ENCODE measurements at regions not wholly inside any gene's neighbourhood (a gene's known extent, or its start where the extent isn't known, plus 50 kb on each side); places are given as distances from the start of the nearest gene placed in this dataset.
A peak's percentile ranks its signal among the peaks of the same experiment; 100 is the strongest.

DNA sequence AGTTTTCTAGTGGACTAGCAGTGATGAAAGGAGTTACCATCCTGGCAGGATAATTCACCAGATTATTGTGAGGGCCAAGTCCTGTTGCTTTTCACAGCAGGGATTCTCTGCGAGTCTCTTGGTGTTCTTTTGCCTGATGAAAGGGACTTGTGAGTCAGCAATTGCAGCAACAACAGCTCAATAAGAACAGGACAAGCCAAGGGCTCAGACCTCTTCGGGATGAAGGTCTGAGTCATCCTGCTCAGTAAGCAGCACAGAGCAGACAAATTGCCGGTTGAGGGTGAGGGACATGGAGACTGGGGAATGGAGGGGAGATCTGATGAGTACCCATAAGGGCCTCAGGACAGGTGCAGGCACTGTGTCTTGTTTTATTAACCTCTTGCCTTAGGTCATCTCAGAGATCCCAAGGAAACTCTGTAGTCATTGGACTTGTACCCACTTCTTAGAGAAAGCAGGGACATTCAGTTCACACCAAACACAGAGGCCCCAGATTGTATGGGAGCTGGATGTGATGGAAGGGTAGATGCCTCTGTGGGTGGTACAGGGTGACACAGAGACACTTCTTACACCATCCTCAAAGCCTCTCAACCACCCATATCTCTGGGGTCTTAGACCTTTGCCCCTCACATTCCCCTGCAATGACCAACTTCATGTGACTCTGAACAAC, 173.8 kb upstream of the TLE3 start:
- no TSS peak for BruUV-seq (replicated peaks)
- Histone ChIP-seq H3K27ac (ENCODE audit: insufficient read depth, low read length) (no peak overlapping the region), H4K91ac (ENCODE audit: insufficient read depth, low read depth, low read length) (no peak overlapping the region), H3K4me2 (ENCODE audit: low read depth, low read length) (no peak overlapping the region), H2AK9ac (replicated peaks; ENCODE audit: low read depth, low read length, poor library complexity) (peak overlapping the region; percentile 32), H3K27me3 (ENCODE audit: control insufficient read depth, insufficient read depth, low read length) (peaks cover 24% of the 10 kb centered on the region), H2BK5ac (ENCODE audit: low read depth, low read length, poor library complexity, severe bottlenecking) (no peak overlapping the region), H3K18ac (ENCODE audit: low read depth, low read length) (no peak overlapping the region), H3K9me3 (ENCODE audit: control insufficient read depth, insufficient read depth, low read length) (no peaks in the 10 kb centered on the region), H4K5ac (ENCODE audit: low read depth, low read length) (no peak overlapping the region), H3K4ac (ENCODE audit: low read depth, low read length) (no peak overlapping the region; the same call in 1 of the 2 replicates), H3K14ac (replicated peaks; ENCODE audit: low read depth, low read length) (no peak overlapping the region), H4K20me1 (ENCODE audit: insufficient read depth, low read length) (no peaks in the 10 kb centered on the region), H3K9ac (ENCODE audit: low read depth, low read length) (no peak overlapping the region), H4K8ac (ENCODE audit: low read depth in 2 of 2, low read length in 2 of 2) (no peak overlapping the region), H3K4me1 (ENCODE audit: control insufficient read depth, insufficient read depth, low read length) (peaks cover 5% of the 10 kb centered on the region; the same call in 1 of the 2 replicates), H3K23ac (ENCODE audit: low read depth, low read length) (no peak overlapping the region), H2AK5ac (ENCODE audit: low read depth, low read length) (no peak overlapping the region), H3K56ac (ENCODE audit: extremely low read depth, insufficient read depth, low read length) (no peak overlapping the region), H3K79me1 (ENCODE audit: low read depth in 1 of 2, low read length in 2 of 2) (no peaks in the 10 kb centered on the region), H3K4me3 (ENCODE audit: insufficient read depth, low read depth, low read length) (no peak overlapping the region), H2BK15ac (ENCODE audit: low read depth, low read length) (0 out of 3 replicates have a peak overlapping the region, but pooled peaks have one; percentile 31), H2BK120ac (ENCODE audit: low read depth, low read length) (no peak overlapping the region), H2BK20ac (ENCODE audit: low read depth, low read length) (no peak overlapping the region), H2AFZ (replicated peaks; ENCODE audit: low read length, poor library complexity) (peak overlapping the region; percentile 27), H3K9me1 (ENCODE audit: insufficient read depth, low read length) (peaks cover 10% of the 10 kb centered on the region; the same call in 1 of the 2 replicates), H3K36me3 (ENCODE audit: control insufficient read depth, insufficient read depth, low read length) (no peaks in the 10 kb centered on the region)
- dilution Hi-C loops (cut with HindIII; ENCODE audit: low sequenced_read_pairs, unreplicated experiment): no loop called here
- intact Hi-C loops (cut with micrococcal nuclease): loop anchor here (1.0 to 10.0 kb wide), 2 partner anchors 36 to 193 kb away; no protein-coding TSS in a partner anchor
- TF ChIP-seq FOS (IDR thresholded peaks at IDR 0.05; ENCODE audit: low read depth, low read length) (peak; percentile 85), CHD1 (IDR thresholded peaks at IDR 0.05; ENCODE audit: low read depth, low read length) (no peak), RAD21 (IDR thresholded peaks at IDR 0.05; ENCODE audit: low read length) (0 out of 2 replicates have a peak, but pooled peaks have one; percentile 8), MAFK (IDR thresholded peaks at IDR 0.05; ENCODE audit: low read depth, low read length) (peak; percentile 55; the same call in 1 of the 2 replicates), RFX5 (IDR thresholded peaks at IDR 0.05; ENCODE audit: low read depth, low read length) (no peak), MAZ (IDR thresholded peaks at IDR 0.05; ENCODE audit: borderline replicate concordance, low read depth, low read length) (no peak), CEBPB (IDR thresholded peaks at IDR 0.05; ENCODE audit: low read depth, low read length) (peak; percentile 93), BHLHE40 (IDR thresholded peaks at IDR 0.05; ENCODE audit: low read depth, low read length) (no peak), NFE2L2 (IDR thresholded peaks at IDR 0.05; ENCODE audit: low read depth, low read length) (peak; percentile 77), SMC3 (IDR thresholded peaks at IDR 0.05; ENCODE audit: low read depth, low read length) (0 out of 2 replicates have a peak, but pooled peaks have one; percentile 8)
- peak; percentile 98 for ATAC-seq (ENCODE audit: low read depth)
- in situ Hi-C loops (cut with MboI; ENCODE audit: low sequenced_read_pairs): no loop called here
- ChIA-PET CTCF (no interaction called here), POLR2A (ENCODE audit: unreplicated experiment) (no interaction called here)
- WGBS, 2 experiments (ENCODE audit: extremely low coverage in 2 of 2, insufficient read length in 1 of 2): 0% methylated on average over 1 of the region's 3 CpGs; no CpG with 5 or more reads in 1 of the 2 experiments
- peak; percentile 95 for DNase-seq
